Hepatocyte (in vitro differentiated cells): ENCODE measurements at regions not wholly inside any gene's neighbourhood (a gene's known extent, or its start where the extent isn't known, plus 50 kb on each side); places are given as distances from the start of the nearest gene placed in this dataset.

Experiments
- DNase-seq: peaks from one replicate; pipeline ENCODE4 v3.0.0-alpha.2; 2016; ENCODE audit warnings: low spot score
- H2AFZ ChIP-seq: fragments of 200-600 bp; sonication (generic); 2 replicates; pipeline ENCODE4 v1.6.0; 2016; ENCODE audit warnings: antibody characterized with exemption, mild to moderate bottlenecking
- H3K27ac ChIP-seq: fragments of 200-600 bp; sonication (generic); 2 replicates; pipeline ENCODE4 v1.5.1; 2016; ENCODE audit warnings: mild to moderate bottlenecking
- H3K27me3 ChIP-seq: fragments of 200-600 bp; sonication (generic); 2 replicates; pipeline ENCODE4 v1.6.1; 2016
- H3K36me3 ChIP-seq: fragments of 200-600 bp; sonication (generic); replicated peaks from 2 replicates; pipeline ENCODE4 v1.5.1; 2016; ENCODE audit warnings: low read depth; ENCODE audit not compliant: insufficient read depth
- H3K4me1 ChIP-seq: fragments of 200-600 bp; sonication (generic); 2 replicates; pipeline ENCODE4 v1.5.1; 2016; ENCODE audit warnings: mild to moderate bottlenecking, moderate library complexity; ENCODE audit not compliant: insufficient read depth
- H3K4me2 ChIP-seq: fragments of 200-600 bp; sonication (generic); 2 replicates; pipeline ENCODE4 v1.6.0; 2016
- H3K4me3 ChIP-seq: fragments of 200-600 bp; sonication (generic); 2 replicates; pipeline ENCODE4 v1.5.1; 2016; ENCODE audit warnings: mild to moderate bottlenecking
- H3K79me2 ChIP-seq: fragments of 200-600 bp; sonication (generic); 2 replicates; pipeline ENCODE4 v1.6.0; 2017; ENCODE audit warnings: mild to moderate bottlenecking
- H3K9me2 ChIP-seq: fragments of 200-600 bp; sonication (generic); replicated peaks from 2 replicates; pipeline ENCODE4 v1.6.0; 2017; ENCODE audit warnings: mild to moderate bottlenecking; ENCODE audit not compliant: insufficient read depth
- H3K9me3 ChIP-seq: fragments of 200-600 bp; sonication (generic); 2 replicates; pipeline ENCODE4 v1.5.1; 2016; ENCODE audit warnings: low read depth, mild to moderate bottlenecking
- H4K20me1 ChIP-seq: fragments of 200-600 bp; sonication (generic); 2 replicates; pipeline ENCODE4 v1.6.0; 2016; ENCODE audit warnings: mild to moderate bottlenecking; ENCODE audit not compliant: insufficient read depth, poor library complexity, severe bottlenecking
- EZH2 ChIP-seq: fragments of 200-600 bp; sonication (generic); IDR thresholded peaks from 2 replicates; pipeline ENCODE4 v1.6.1; 2016; ENCODE audit warnings: antibody characterized with exemption, mild to moderate bottlenecking, borderline replicate concordance
- EZH2phosphoT487 ChIP-seq: fragments of 200-600 bp; sonication (generic); IDR thresholded peaks from one replicate; pipeline ENCODE4 v1.6.1; 2018; ENCODE audit warnings: antibody characterized with exemption, mild to moderate bottlenecking, low read depth, moderate library complexity; ENCODE audit not compliant: unreplicated experiment, severe bottlenecking
- WGBS: methylation state at CpG from one replicate; pipeline ENCODE4 v1.1.6; 2016; ENCODE audit warnings: low lambda C conversion rate; ENCODE audit errors: missing lambda C conversion rate; 5-methylcytosine and 5-hydroxymethylcytosine counted together
- TF ChIP-seq, protein P1 (sequence below): fragments of 200-600 bp; sonication (generic); IDR thresholded peaks from 2 replicates; pipeline ENCODE4 v1.5.1; 2016; ENCODE audit warnings: antibody characterized with exemption, mild to moderate bottlenecking; ENCODE audit not compliant: poor library complexity

DNA sequence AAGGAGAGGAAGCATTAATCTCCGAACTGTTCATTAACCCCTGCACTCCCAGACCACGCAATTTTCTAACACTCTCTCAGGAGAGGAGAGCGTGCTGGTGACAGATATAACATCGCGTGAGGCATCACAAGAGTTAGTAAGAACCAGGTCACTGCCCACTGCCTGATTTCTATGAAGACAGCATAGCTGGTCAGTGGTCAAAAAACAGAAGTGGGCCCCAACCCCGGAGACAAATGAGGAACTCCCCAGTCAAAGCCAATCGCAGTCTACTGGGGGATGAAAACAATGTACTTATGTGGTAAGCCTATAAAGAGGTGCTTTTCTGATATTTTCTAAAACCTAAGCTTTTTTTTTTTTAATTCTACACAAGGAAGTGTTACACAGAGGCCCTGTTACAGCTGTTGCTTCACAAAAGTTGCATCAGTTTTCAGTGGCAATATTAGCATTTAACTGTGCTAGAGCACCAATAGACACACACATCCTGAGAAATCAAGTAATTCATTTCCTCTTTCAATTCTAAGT lies 231.8 kb upstream of the IRF2BP2 start:
- Histone ChIP-seq H3K4me1 (no peaks in the 10 kb centered on the region), H3K36me3 (no peaks in the 10 kb centered on the region), H3K9me2 (no peaks in the 10 kb centered on the region), H3K27ac (no peak overlapping the region), H3K4me3 (no peak overlapping the region), H2AFZ (no peak overlapping the region), H4K20me1 (no peaks in the 10 kb centered on the region), H3K9me3 (no peaks in the 10 kb centered on the region), H3K27me3 (no peaks in the 10 kb centered on the region), H3K79me2 (no peaks in the 10 kb centered on the region), H3K4me2 (no peak overlapping the region)
- WGBS = 87% methylated on average over 7 of the region's 7 CpGs
- no peak for DNase-seq
- no peak for TF ChIP-seq EZH2phosphoT487
- TF ChIP-seq, protein P1, sequence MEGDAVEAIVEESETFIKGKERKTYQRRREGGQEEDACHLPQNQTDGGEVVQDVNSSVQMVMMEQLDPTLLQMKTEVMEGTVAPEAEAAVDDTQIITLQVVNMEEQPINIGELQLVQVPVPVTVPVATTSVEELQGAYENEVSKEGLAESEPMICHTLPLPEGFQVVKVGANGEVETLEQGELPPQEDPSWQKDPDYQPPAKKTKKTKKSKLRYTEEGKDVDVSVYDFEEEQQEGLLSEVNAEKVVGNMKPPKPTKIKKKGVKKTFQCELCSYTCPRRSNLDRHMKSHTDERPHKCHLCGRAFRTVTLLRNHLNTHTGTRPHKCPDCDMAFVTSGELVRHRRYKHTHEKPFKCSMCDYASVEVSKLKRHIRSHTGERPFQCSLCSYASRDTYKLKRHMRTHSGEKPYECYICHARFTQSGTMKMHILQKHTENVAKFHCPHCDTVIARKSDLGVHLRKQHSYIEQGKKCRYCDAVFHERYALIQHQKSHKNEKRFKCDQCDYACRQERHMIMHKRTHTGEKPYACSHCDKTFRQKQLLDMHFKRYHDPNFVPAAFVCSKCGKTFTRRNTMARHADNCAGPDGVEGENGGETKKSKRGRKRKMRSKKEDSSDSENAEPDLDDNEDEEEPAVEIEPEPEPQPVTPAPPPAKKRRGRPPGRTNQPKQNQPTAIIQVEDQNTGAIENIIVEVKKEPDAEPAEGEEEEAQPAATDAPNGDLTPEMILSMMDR = no peak
- TF ChIP-seq EZH2 = no peak

DNA sequence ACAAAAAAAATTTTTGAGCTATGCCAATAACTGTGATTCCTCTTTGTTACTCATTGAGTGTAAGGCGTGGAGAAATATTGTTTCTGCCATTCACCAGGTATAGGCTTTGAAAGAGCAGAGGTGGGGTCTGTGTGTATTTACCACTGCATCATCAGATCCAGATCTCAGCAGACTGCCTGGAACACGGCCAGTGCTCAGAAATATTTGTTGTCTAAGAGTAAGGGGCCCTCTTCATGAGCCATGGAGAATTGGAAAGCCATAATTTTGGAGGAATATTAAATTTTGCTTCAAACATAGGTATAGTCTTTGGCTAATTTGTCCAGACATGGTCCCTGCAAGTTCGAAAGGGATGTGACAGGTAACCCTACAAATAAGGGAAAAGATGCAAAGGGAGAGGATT lies 231.3 kb upstream of the IRF2BP2 start:
- no peak for DNase-seq
- Histone ChIP-seq H3K9me3 (no peaks in the 10 kb centered on the region), H3K36me3 (no peaks in the 10 kb centered on the region), H3K4me2 (no peak overlapping the region), H3K4me3 (no peak overlapping the region), H3K27ac (no peak overlapping the region), H4K20me1 (no peaks in the 10 kb centered on the region), H3K79me2 (no peaks in the 10 kb centered on the region), H3K4me1 (no peaks in the 10 kb centered on the region), H2AFZ (no peak overlapping the region), H3K27me3 (no peaks in the 10 kb centered on the region), H3K9me2 (no peaks in the 10 kb centered on the region)
- no peak for TF ChIP-seq EZH2
- TF ChIP-seq, protein P1 = no peak
- WGBS = 70% methylated on average over 3 of the region's 3 CpGs

DNA sequence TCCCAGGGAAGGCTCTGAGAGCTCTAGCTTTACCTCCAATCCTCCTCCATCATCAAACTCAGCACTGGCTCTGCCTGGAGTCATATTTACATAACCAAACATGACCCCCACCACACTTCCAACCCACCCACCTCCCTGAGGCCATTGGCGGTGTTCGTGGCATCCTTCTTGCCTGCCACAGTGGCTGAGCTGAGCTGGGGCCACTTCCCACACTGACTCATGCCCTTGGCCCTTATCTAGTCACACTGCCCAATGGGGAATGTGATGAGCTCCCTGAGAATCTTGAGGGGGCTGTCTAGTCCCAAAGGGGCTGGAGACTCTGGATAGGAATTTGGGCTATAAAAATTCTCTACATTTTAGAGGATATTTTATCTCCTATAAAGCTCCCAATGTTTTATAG lies 230.9 kb upstream of the IRF2BP2 start:
- DNase-seq = no peak
- no peaks in the 10 kb centered on the region for H3K4me1 ChIP-seq
- H3K4me3 ChIP-seq = no peak overlapping the region
- H2AFZ ChIP-seq = no peak overlapping the region
- H3K9me3 ChIP-seq = no peaks in the 10 kb centered on the region
- no peaks in the 10 kb centered on the region for H3K36me3 ChIP-seq
- TF ChIP-seq EZH2 (no peak), EZH2phosphoT487 (no peak)
- TF ChIP-seq, protein P1 = no peak
- H3K9me2 ChIP-seq = no peaks in the 10 kb centered on the region
- WGBS = 87% methylated on average over 2 of the region's 2 CpGs
- no peak overlapping the region for H3K4me2 ChIP-seq
- no peak overlapping the region for H3K27ac ChIP-seq
- no peaks in the 10 kb centered on the region for H3K79me2 ChIP-seq
- no peaks in the 10 kb centered on the region for H3K27me3 ChIP-seq
- H4K20me1 ChIP-seq = no peaks in the 10 kb centered on the region

GRCh38 chr1:234840253-234840652 lies 230.3 kb upstream of the IRF2BP2 start:
- H3K36me3 ChIP-seq = no peaks in the 10 kb centered on the region
- DNase-seq = no peak
- no peak overlapping the region for H3K4me2 ChIP-seq
- no peaks in the 10 kb centered on the region for H3K9me3 ChIP-seq
- H3K4me1 ChIP-seq = no peaks in the 10 kb centered on the region
- no peak overlapping the region for H2AFZ ChIP-seq
- TF ChIP-seq, protein P1 = no peak
- TF ChIP-seq EZH2phosphoT487 (no peak), EZH2 (no peak)
- no peak overlapping the region for H3K4me3 ChIP-seq
- 87% methylated on average over 2 of the region's 2 CpGs for WGBS
- H3K27me3 ChIP-seq = no peaks in the 10 kb centered on the region
- H3K9me2 ChIP-seq = no peaks in the 10 kb centered on the region
- no peak overlapping the region for H3K27ac ChIP-seq
- H3K79me2 ChIP-seq = no peaks in the 10 kb centered on the region
- no peaks in the 10 kb centered on the region for H4K20me1 ChIP-seq
